HL-60 (cell line): ENCODE measurements at regions not wholly inside any gene's neighbourhood (a gene's known extent, or its start where the extent isn't known, plus 50 kb on each side); places are given as distances from the start of the nearest gene placed in this dataset.
"Not testable (repeated sequence)": the region's sequence is repeated elsewhere in the genome, so short reads cannot be mapped to it uniquely, and the experiment has no call there.

Experiments used
- POLR2AphosphoS5 ChIP-seq: IDR thresholded peaks from 2 replicates; pipeline ENCODE4 v1.6.1; 2012; ENCODE audit warnings: low read depth
- TF ChIP-seq, protein P1 (sequence below): IDR thresholded peaks from one replicate; pipeline ENCODE4 v1.5.1; 2011; ENCODE audit warnings: low read length, control low read depth, inconsistent platforms; ENCODE audit not compliant: insufficient read depth
- TF ChIP-seq, protein P2 (sequence below): IDR thresholded peaks from 2 replicates; pipeline ENCODE4 v1.6.1; 2012; ENCODE audit warnings: low read depth; ENCODE audit not compliant: insufficient replicate concordance

DNA sequence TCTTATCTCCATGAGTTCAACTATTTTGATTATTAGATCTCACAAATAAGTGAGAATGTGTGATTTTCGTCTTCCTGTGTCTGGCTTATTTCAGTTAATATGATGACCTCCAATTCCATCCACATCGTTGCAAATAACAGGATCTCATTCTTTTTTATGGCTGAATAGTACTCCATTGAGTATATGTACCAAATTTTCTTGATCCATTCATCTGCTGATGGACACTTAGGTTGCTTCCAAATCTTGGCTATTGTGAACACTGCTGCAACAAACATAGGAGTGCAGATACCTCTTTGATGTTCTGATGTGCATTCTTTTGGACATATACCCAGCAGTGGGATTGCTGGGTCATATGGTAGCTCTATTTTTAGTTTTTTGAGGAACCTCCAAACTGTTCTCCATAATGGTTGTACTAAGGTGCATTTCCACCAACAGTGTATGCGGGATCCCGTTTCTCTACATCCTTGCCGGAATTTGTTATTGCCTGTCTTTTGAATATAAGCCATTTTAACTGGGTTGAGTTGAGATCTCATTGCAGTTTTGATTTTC is 187.9 kb downstream of the BCAS1 start:
- TF ChIP-seq, protein P1, sequence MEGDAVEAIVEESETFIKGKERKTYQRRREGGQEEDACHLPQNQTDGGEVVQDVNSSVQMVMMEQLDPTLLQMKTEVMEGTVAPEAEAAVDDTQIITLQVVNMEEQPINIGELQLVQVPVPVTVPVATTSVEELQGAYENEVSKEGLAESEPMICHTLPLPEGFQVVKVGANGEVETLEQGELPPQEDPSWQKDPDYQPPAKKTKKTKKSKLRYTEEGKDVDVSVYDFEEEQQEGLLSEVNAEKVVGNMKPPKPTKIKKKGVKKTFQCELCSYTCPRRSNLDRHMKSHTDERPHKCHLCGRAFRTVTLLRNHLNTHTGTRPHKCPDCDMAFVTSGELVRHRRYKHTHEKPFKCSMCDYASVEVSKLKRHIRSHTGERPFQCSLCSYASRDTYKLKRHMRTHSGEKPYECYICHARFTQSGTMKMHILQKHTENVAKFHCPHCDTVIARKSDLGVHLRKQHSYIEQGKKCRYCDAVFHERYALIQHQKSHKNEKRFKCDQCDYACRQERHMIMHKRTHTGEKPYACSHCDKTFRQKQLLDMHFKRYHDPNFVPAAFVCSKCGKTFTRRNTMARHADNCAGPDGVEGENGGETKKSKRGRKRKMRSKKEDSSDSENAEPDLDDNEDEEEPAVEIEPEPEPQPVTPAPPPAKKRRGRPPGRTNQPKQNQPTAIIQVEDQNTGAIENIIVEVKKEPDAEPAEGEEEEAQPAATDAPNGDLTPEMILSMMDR = not testable (repeated sequence)
- not testable (repeated sequence) for TF ChIP-seq POLR2AphosphoS5
- TF ChIP-seq, protein P2, sequence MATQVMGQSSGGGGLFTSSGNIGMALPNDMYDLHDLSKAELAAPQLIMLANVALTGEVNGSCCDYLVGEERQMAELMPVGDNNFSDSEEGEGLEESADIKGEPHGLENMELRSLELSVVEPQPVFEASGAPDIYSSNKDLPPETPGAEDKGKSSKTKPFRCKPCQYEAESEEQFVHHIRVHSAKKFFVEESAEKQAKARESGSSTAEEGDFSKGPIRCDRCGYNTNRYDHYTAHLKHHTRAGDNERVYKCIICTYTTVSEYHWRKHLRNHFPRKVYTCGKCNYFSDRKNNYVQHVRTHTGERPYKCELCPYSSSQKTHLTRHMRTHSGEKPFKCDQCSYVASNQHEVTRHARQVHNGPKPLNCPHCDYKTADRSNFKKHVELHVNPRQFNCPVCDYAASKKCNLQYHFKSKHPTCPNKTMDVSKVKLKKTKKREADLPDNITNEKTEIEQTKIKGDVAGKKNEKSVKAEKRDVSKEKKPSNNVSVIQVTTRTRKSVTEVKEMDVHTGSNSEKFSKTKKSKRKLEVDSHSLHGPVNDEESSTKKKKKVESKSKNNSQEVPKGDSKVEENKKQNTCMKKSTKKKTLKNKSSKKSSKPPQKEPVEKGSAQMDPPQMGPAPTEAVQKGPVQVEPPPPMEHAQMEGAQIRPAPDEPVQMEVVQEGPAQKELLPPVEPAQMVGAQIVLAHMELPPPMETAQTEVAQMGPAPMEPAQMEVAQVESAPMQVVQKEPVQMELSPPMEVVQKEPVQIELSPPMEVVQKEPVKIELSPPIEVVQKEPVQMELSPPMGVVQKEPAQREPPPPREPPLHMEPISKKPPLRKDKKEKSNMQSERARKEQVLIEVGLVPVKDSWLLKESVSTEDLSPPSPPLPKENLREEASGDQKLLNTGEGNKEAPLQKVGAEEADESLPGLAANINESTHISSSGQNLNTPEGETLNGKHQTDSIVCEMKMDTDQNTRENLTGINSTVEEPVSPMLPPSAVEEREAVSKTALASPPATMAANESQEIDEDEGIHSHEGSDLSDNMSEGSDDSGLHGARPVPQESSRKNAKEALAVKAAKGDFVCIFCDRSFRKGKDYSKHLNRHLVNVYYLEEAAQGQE = not testable (repeated sequence)
